Neural cell (in vitro differentiated cells): ENCODE measurements at regions not wholly inside any gene's neighbourhood (a gene's known extent, or its start where the extent isn't known, plus 50 kb on each side); places are given as distances from the start of the nearest gene placed in this dataset.

ENCODE experiments used
- H2AFZ ChIP-seq: fragments of 200-600, 300-800 bp; sonication (generic), shearing (Covaris generic); 2 replicates; pipeline ENCODE4 v1.6.0; 2014; ENCODE audit warnings: low read depth, mild to moderate bottlenecking, antibody characterized with exemption, low read length, moderate library complexity
- H3F3A ChIP-seq: fragments of 200-600 bp; shearing (Covaris generic); 2 replicates; pipeline ENCODE4 v1.6.1; 2016; ENCODE audit warnings: mild to moderate bottlenecking, moderate library complexity, mixed read lengths, antibody characterized with exemption, low read length; ENCODE audit not compliant: insufficient read depth, poor library complexity, severe bottlenecking
- H3K27ac ChIP-seq: fragments of 200-600, 300-800 bp; sonication (generic), shearing (Covaris generic); 2 replicates; pipeline ENCODE4 v1.5.1; 2014; ENCODE audit warnings: mild to moderate bottlenecking, low read length, moderate library complexity
- H3K27me3 ChIP-seq: fragments of 300-800, 200-600 bp; sonication (generic), shearing (Covaris generic); 2 replicates; pipeline ENCODE4 v1.6.0; 2014; ENCODE audit warnings: mild to moderate bottlenecking, low read depth, low read length, moderate library complexity; ENCODE audit not compliant: insufficient read depth
- H3K36me3 ChIP-seq: fragments of 300-800, 200-600 bp; sonication (generic), shearing (Covaris generic); 2 replicates; pipeline ENCODE4 v1.5.1; 2014; ENCODE audit warnings: mild to moderate bottlenecking, antibody characterized with exemption, low read length, moderate library complexity; ENCODE audit not compliant: insufficient read depth
- H3K4me2 ChIP-seq: fragments of 300-800, 200-600 bp; sonication (generic), shearing (Covaris generic); 2 replicates; pipeline ENCODE4 v1.6.0; 2014; ENCODE audit warnings: mild to moderate bottlenecking, low read length
- H3K4me3 ChIP-seq: fragments of 300-800, 200-600 bp; sonication (generic), shearing (Covaris generic); 2 replicates; pipeline ENCODE4 v1.5.1; 2014; ENCODE audit warnings: mild to moderate bottlenecking, low read length, moderate library complexity
- H3K79me2 ChIP-seq: fragments of 200-600 bp; shearing (Covaris generic); replicated peaks from 2 replicates; pipeline ENCODE4 v1.6.0; 2014; ENCODE audit warnings: mild to moderate bottlenecking, low read length, moderate library complexity; ENCODE audit not compliant: insufficient read depth
- H3K9ac ChIP-seq: fragments of 300-800, 200-600 bp; sonication (generic), shearing (Covaris generic); 2 replicates; pipeline ENCODE4 v1.6.1; 2016; ENCODE audit warnings: mild to moderate bottlenecking, low read length, mixed read lengths
- H3K9me2 ChIP-seq: fragments of 200-600 bp; shearing (Covaris generic); 2 replicates; pipeline ENCODE4 v1.6.1; 2016; ENCODE audit warnings: mild to moderate bottlenecking, low read length, mixed read lengths; ENCODE audit not compliant: insufficient read depth
- H3K9me3 ChIP-seq: fragments of 200-600, 300-800 bp; sonication (generic), shearing (Covaris generic); 2 replicates; pipeline ENCODE4 v1.6.1; 2016; ENCODE audit warnings: mild to moderate bottlenecking, mixed run types, low read length, moderate library complexity, mixed read lengths
- H4K20me1 ChIP-seq: fragments of 200-600 bp; shearing (Covaris generic); 2 replicates; pipeline ENCODE4 v1.6.1; 2016; ENCODE audit warnings: mild to moderate bottlenecking, mixed run types; ENCODE audit not compliant: insufficient read depth
- CTCF ChIP-seq: fragments of 450-650 bp; IDR thresholded peaks from 2 replicates; pipeline ENCODE4 v1.5.1; 2014; ENCODE audit warnings: antibody characterized with exemption, mild to moderate bottlenecking, moderate library complexity; ENCODE audit not compliant: poor library complexity, severe bottlenecking
- EP300 ChIP-seq: fragments of 450-650 bp; conservative IDR thresholded peaks from 2 replicates; pipeline ENCODE4 v1.6.1; 2014; ENCODE audit warnings: antibody characterized with exemption, mild to moderate bottlenecking, moderate library complexity; ENCODE audit not compliant: poor library complexity, severe bottlenecking
- EZH2 ChIP-seq: fragments of 200-600, 300-800 bp; shearing (Covaris generic), sonication (generic); IDR thresholded peaks from 2 replicates; pipeline ENCODE4 v1.6.1; 2014; ENCODE audit warnings: antibody characterized with exemption, low read length, borderline replicate concordance, mild to moderate bottlenecking; ENCODE audit not compliant: insufficient read depth, poor library complexity, severe bottlenecking
- MXI1 ChIP-seq: fragments of 450-650 bp; conservative IDR thresholded peaks from 2 replicates; pipeline ENCODE4 v1.6.1; 2014; ENCODE audit warnings: antibody characterized with exemption, mild to moderate bottlenecking; ENCODE audit not compliant: poor library complexity, severe bottlenecking
- POLR2AphosphoS5 ChIP-seq: IDR thresholded peaks from 2 replicates; pipeline ENCODE4 v1.6.1; 2012
- RAD21 ChIP-seq: fragments of 450-650 bp; conservative IDR thresholded peaks from 2 replicates; pipeline ENCODE4 v1.6.1; 2014; ENCODE audit warnings: antibody characterized with exemption, mild to moderate bottlenecking, moderate library complexity
- REST ChIP-seq: IDR thresholded peaks from 2 replicates; pipeline ENCODE4 v1.6.1; 2012; ENCODE audit warnings: borderline replicate concordance
- SMC3 ChIP-seq: fragments of 450-650 bp; conservative IDR thresholded peaks from 2 replicates; pipeline ENCODE4 v1.6.1; 2014; ENCODE audit warnings: antibody characterized with exemption, mild to moderate bottlenecking, moderate library complexity; ENCODE audit not compliant: poor library complexity
- TAF1 ChIP-seq: IDR thresholded peaks from 2 replicates; pipeline ENCODE4 v1.6.1; 2012; ENCODE audit warnings: low read depth

DNA sequence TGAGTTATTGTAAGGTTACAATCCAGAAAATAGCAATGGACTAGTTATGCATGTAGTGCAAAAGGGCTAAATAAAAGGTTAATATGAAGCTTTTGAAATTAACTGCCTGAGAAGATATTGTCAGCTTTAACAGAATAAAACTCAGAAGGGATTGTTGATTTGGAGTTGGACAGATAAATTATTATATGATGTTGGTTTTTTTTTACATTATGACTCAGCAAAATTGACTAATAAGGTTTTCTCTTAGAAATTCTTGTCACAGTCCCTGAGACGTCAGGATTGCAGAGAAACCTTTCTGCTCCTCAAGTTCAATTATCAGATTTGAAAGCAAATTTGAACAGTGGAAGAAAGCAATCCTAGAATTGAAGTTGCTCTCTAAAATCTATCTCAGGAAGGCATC, 946.9 kb downstream of the CBLN2 start:
- Histone ChIP-seq H4K20me1 (no peaks in the 10 kb centered on the region), H3K36me3 (no peaks in the 10 kb centered on the region), H3F3A (no peaks in the 10 kb centered on the region), H3K9ac (no peak overlapping the region), H3K27me3 (no peaks in the 10 kb centered on the region), H3K4me2 (no peak overlapping the region), H3K27ac (no peak overlapping the region), H3K9me2 (no peaks in the 10 kb centered on the region), H2AFZ (no peak overlapping the region), H3K4me3 (no peak overlapping the region), H3K9me3 (no peaks in the 10 kb centered on the region), H3K79me2 (no peaks in the 10 kb centered on the region)
- no peak for TF ChIP-seq EP300
- no peak for TF ChIP-seq TAF1
- TF ChIP-seq POLR2AphosphoS5, result no peak
- no peak for TF ChIP-seq MXI1
- TF ChIP-seq REST, result no peak
- no peak for TF ChIP-seq RAD21
- TF ChIP-seq SMC3, result no peak
- no peak for TF ChIP-seq CTCF
- no peak for TF ChIP-seq EZH2

DNA sequence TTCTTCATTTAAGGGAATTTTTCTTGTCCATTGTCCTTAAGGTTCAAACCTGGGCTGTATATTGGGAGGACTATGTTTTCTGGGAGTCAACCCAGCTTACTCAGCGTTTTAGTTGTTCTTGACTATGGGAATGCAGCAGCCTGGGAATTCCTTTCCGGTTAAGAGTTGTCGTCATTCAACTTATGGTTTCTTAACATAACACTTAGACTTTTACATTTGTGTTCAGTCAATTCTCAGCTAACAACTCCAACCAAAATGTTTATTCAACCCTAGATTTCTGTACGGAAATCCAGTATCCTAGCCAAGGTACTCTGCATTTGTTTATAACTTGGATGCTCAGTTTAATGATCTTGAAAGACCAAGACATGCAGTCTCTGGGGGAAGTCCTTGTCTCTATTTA, 960.9 kb downstream of the CBLN2 start:
- no peaks in the 10 kb centered on the region for H3K9me3 ChIP-seq
- H3K4me2 ChIP-seq, result no peak overlapping the region
- H3K27me3 ChIP-seq, result no peaks in the 10 kb centered on the region
- TF ChIP-seq CTCF (no peak), MXI1 (no peak), EP300 (no peak), TAF1 (no peak), RAD21 (no peak), POLR2AphosphoS5 (no peak), REST (no peak), EZH2 (no peak), SMC3 (no peak)
- H2AFZ ChIP-seq, result no peak overlapping the region
- H4K20me1 ChIP-seq, result no peaks in the 10 kb centered on the region
- no peaks in the 10 kb centered on the region for H3K9me2 ChIP-seq
- H3F3A ChIP-seq, result no peaks in the 10 kb centered on the region
- no peak overlapping the region for H3K9ac ChIP-seq
- H3K4me3 ChIP-seq, result no peak overlapping the region
- no peaks in the 10 kb centered on the region for H3K79me2 ChIP-seq
- H3K27ac ChIP-seq, result no peak overlapping the region
- H3K36me3 ChIP-seq, result no peaks in the 10 kb centered on the region
